Fibroblast of lung (primary cell): ENCODE measurements at regions not wholly inside any gene's neighbourhood (a gene's known extent, or its start where the extent isn't known, plus 50 kb on each side); places are given as distances from the start of the nearest gene placed in this dataset.

Experiments
- DNase-seq, 2 donors: peaks; one replicate each; pipeline versions ENCODE4 v3.0.0 to v3.0.0-alpha.2; 2010; ENCODE audit warnings: low read depth in 2 of 2
- H2AFZ ChIP-seq: 2 replicates; pipeline ENCODE4 v1.5.1; 2012; ENCODE audit warnings: low read length, control low read depth, inconsistent platforms
- H3K27ac ChIP-seq: 2 replicates; pipeline ENCODE4 v1.5.1; 2011; ENCODE audit warnings: low read length, control low read depth; ENCODE audit not compliant: insufficient read depth
- H3K27me3 ChIP-seq: 2 replicates; pipeline ENCODE4 v1.5.1; 2011; ENCODE audit warnings: mild to moderate bottlenecking, low read length; ENCODE audit not compliant: control insufficient read depth, insufficient read depth
- H3K36me3 ChIP-seq: 2 replicates; pipeline ENCODE4 v1.5.1; 2011; ENCODE audit warnings: low read length; ENCODE audit not compliant: control insufficient read depth, insufficient read depth
- H3K4me1 ChIP-seq: 2 replicates; pipeline ENCODE4 v1.5.1; 2011; ENCODE audit warnings: low read length; ENCODE audit not compliant: control insufficient read depth, insufficient read depth; ENCODE audit errors: extremely low read depth
- H3K4me2 ChIP-seq: 2 replicates; pipeline ENCODE4 v1.5.1; 2011; ENCODE audit warnings: low read length, control low read depth; ENCODE audit not compliant: insufficient read depth; ENCODE audit errors: extremely low read depth
- H3K4me3 ChIP-seq, 4 experiments: fragments of 200-600 bp in 1 of 4; sonication (generic) in 1 of 4; replicated peaks in 1 of 4; 2 replicates each; pipeline ENCODE4 v1.5.1; 2011 to 2016; ENCODE audit warnings: low read length in 4 of 4, low read depth in 3 of 4, mild to moderate bottlenecking in 3 of 4, control low read depth in 2 of 4, inconsistent platforms in 1 of 4, mixed read lengths in 1 of 4; ENCODE audit not compliant: insufficient read depth in 1 of 4; ENCODE audit errors: control extremely low read depth in 1 of 4
- H3K79me2 ChIP-seq: 2 replicates; pipeline ENCODE4 v1.5.1; 2012; ENCODE audit warnings: mild to moderate bottlenecking, low read length, inconsistent platforms; ENCODE audit not compliant: control insufficient read depth, insufficient read depth
- H3K9ac ChIP-seq: 2 replicates; pipeline ENCODE4 v1.5.1; 2011; ENCODE audit warnings: mild to moderate bottlenecking, low read length, control low read depth; ENCODE audit not compliant: insufficient read depth
- H3K9me3 ChIP-seq: 2 replicates; pipeline ENCODE4 v1.5.1; 2012; ENCODE audit warnings: low read depth, low read length; ENCODE audit not compliant: control insufficient read depth, insufficient read depth
- H4K20me1 ChIP-seq: 2 replicates; pipeline ENCODE4 v1.5.1; 2011; ENCODE audit warnings: low read length; ENCODE audit not compliant: control insufficient read depth, insufficient read depth; ENCODE audit errors: extremely low read depth
- CTCF ChIP-seq, 2 donors: IDR thresholded peaks in 1 of 2; conservative IDR thresholded peaks in 1 of 2; 1 replicate in 1 of 2; 2 replicates in 1 of 2; pipeline ENCODE4 v1.5.1; 2011 to 2012; ENCODE audit warnings: low read length in 2 of 2, control low read depth in 1 of 2, inconsistent platforms in 1 of 2, low read depth in 1 of 2, mild to moderate bottlenecking in 1 of 2
- EZH2 ChIP-seq: IDR thresholded peaks from 2 replicates; pipeline ENCODE4 v1.5.1; 2012; ENCODE audit warnings: low read length, control low read depth, mild to moderate bottlenecking; ENCODE audit errors: missing control alignments

GRCh38 chr17:73802871-73803270 is 158.6 kb upstream of the SDK2 start:
- no peak overlapping the region for H2AFZ ChIP-seq
- H3K4me3 ChIP-seq: no peak overlapping the region
- no peaks in the 10 kb centered on the region for H3K79me2 ChIP-seq
- no peak overlapping the region for H3K27ac ChIP-seq
- no peak for TF ChIP-seq EZH2
- no peak for TF ChIP-seq CTCF (conservative IDR thresholded peaks at IDR 0.05 in 1 of 2, IDR thresholded peaks at IDR 0.05 in 1 of 2; ENCODE audit: low read depth in 1 of 2, low read length in 2 of 2)
- no peaks in the 10 kb centered on the region for H3K36me3 ChIP-seq
- H3K27me3 ChIP-seq: no peaks in the 10 kb centered on the region
- no peak for DNase-seq
- H3K9me3 ChIP-seq: no peaks in the 10 kb centered on the region
- peaks cover 5% of the 10 kb centered on the region for H3K4me1 ChIP-seq
- no peak overlapping the region for H3K4me2 ChIP-seq
- H3K9ac ChIP-seq: no peak overlapping the region
- H4K20me1 ChIP-seq: no peaks in the 10 kb centered on the region

- Histone ChIP-seq H3K9me3 (no peaks in the 10 kb centered on the region), H3K4me3 (no peak overlapping the region), H2AFZ (no peak overlapping the region), H3K79me2 (no peaks in the 10 kb centered on the region), H3K27ac (no peak overlapping the region), H4K20me1 (no peaks in the 10 kb centered on the region), H3K27me3 (no peaks in the 10 kb centered on the region), H3K9ac (no peak overlapping the region), H3K36me3 (no peaks in the 10 kb centered on the region), H3K4me1 (peaks cover under 1% of the 10 kb centered on the region), H3K4me2 (no peak overlapping the region)
- TF ChIP-seq EZH2 (no peak), CTCF (conservative IDR thresholded peaks at IDR 0.05 in 1 of 2, IDR thresholded peaks at IDR 0.05 in 1 of 2; ENCODE audit: low read depth in 1 of 2, low read length in 2 of 2) (no peak)
- no peak for DNase-seq
Observed at GRCh38 chr17:73803964-73804435, 159.8 kb upstream of the SDK2 start.

- TF ChIP-seq CTCF (conservative IDR thresholded peaks at IDR 0.05 in 1 of 2, IDR thresholded peaks at IDR 0.05 in 1 of 2; ENCODE audit: low read depth in 1 of 2, low read length in 2 of 2): no peak
- no peak for TF ChIP-seq EZH2
- Histone ChIP-seq H3K9me3 (no peaks in the 10 kb centered on the region), H4K20me1 (no peaks in the 10 kb centered on the region), H3K27ac (no peak overlapping the region), H3K9ac (no peak overlapping the region), H3K27me3 (no peaks in the 10 kb centered on the region), H3K4me2 (no peak overlapping the region), H3K79me2 (no peaks in the 10 kb centered on the region), H3K4me1 (no peaks in the 10 kb centered on the region), H3K4me3 (no peak overlapping the region), H2AFZ (no peak overlapping the region), H3K36me3 (no peaks in the 10 kb centered on the region)
- no peak for DNase-seq
Observed at GRCh38 chr17:73806768-73807167, 162.5 kb upstream of the SDK2 start.
